ENCODE measurements at regions not wholly inside any gene's neighbourhood (a gene's known extent, or its start where the extent isn't known, plus 50 kb on each side); places are given as distances from the start of the nearest gene placed in this dataset.

GRCh38 chr2:184425083-184425482, 173.2 kb upstream of the ZNF804A start:
- intact Hi-C loops (cut with DNase I) = no loop called here
- DNase-seq (ENCODE audit: extremely low spot score in 2 of 2) = no peak
- Histone ChIP-seq H3K27me3 (no peaks in the 10 kb centered on the region), H3K4me3 (no peak overlapping the region), H3K4me1 (no peaks in the 10 kb centered on the region), H3K36me3 (no peaks in the 10 kb centered on the region), H3K27ac (no peak overlapping the region), H3K9me3 (no peaks in the 10 kb centered on the region)
- no peak for TF ChIP-seq CTCF (IDR thresholded peaks at IDR 0.05)
- TF ChIP-seq POLR2A (IDR thresholded peaks at IDR 0.05) = no peak
- no peak for TF ChIP-seq POLR2AphosphoS5 (IDR thresholded peaks at IDR 0.05; ENCODE audit: insufficient read depth in 1 of 2, low read depth in 1 of 2)

- intact Hi-C loops (cut with DNase I) = no loop called here
- DNase-seq (ENCODE audit: extremely low spot score in 2 of 2) = no peak
- Histone ChIP-seq H3K9me3 (no peaks in the 10 kb centered on the region), H3K36me3 (no peaks in the 10 kb centered on the region), H3K4me3 (no peak overlapping the region), H3K27ac (no peak overlapping the region), H3K27me3 (no peaks in the 10 kb centered on the region), H3K4me1 (no peaks in the 10 kb centered on the region)
- TF ChIP-seq POLR2AphosphoS5 (IDR thresholded peaks at IDR 0.05; ENCODE audit: insufficient read depth in 1 of 2, low read depth in 1 of 2) = no peak
- TF ChIP-seq POLR2A (IDR thresholded peaks at IDR 0.05) = no peak
- no peak for TF ChIP-seq CTCF (IDR thresholded peaks at IDR 0.05)
These were observed 154.1 kb upstream of the ZNF804A start for GRCh38 chr2:184444217-184444616.

GRCh38 chr2:184444623-184445223, 153.6 kb upstream of the ZNF804A start:
- H3K27ac ChIP-seq = no peak overlapping the region
- no peaks in the 10 kb centered on the region for H3K36me3 ChIP-seq

GRCh38 chr2:184449760-184450159, 148.6 kb upstream of the ZNF804A start:
- no peak for TF ChIP-seq CTCF (IDR thresholded peaks at IDR 0.05)
- no peak for TF ChIP-seq POLR2AphosphoS5 (IDR thresholded peaks at IDR 0.05; ENCODE audit: insufficient read depth in 1 of 2, low read depth in 1 of 2)
- no peak for TF ChIP-seq POLR2A (IDR thresholded peaks at IDR 0.05)
- Histone ChIP-seq H3K27ac (no peak overlapping the region), H3K4me3 (no peak overlapping the region), H3K36me3 (no peaks in the 10 kb centered on the region), H3K27me3 (no peaks in the 10 kb centered on the region), H3K9me3 (no peaks in the 10 kb centered on the region), H3K4me1 (no peaks in the 10 kb centered on the region)
- intact Hi-C loops (cut with DNase I) = no loop called here
- DNase-seq (ENCODE audit: extremely low spot score in 2 of 2) = no peak

More at GRCh38 chr2:184444623-184445223, 153.6 kb upstream of the ZNF804A start:
- Histone ChIP-seq H3K4me1 (no peaks in the 10 kb centered on the region), H3K4me3 (no peak overlapping the region), H3K9me3 (no peaks in the 10 kb centered on the region), H3K27me3 (no peaks in the 10 kb centered on the region)
- no peak for DNase-seq (ENCODE audit: extremely low spot score in 2 of 2)
- intact Hi-C loops (cut with DNase I) = no loop called here
- no peak for TF ChIP-seq POLR2A (IDR thresholded peaks at IDR 0.05)
- no peak for TF ChIP-seq CTCF (IDR thresholded peaks at IDR 0.05)
- no peak for TF ChIP-seq POLR2AphosphoS5 (IDR thresholded peaks at IDR 0.05; ENCODE audit: insufficient read depth in 1 of 2, low read depth in 1 of 2)

- Histone ChIP-seq H3K27me3 (no peaks in the 10 kb centered on the region), H3K27ac (no peak overlapping the region), H3K36me3 (no peaks in the 10 kb centered on the region), H3K9me3 (no peaks in the 10 kb centered on the region), H3K4me1 (no peaks in the 10 kb centered on the region), H3K4me3 (no peak overlapping the region)
- TF ChIP-seq CTCF (IDR thresholded peaks at IDR 0.05) (no peak), POLR2A (IDR thresholded peaks at IDR 0.05) (no peak), POLR2AphosphoS5 (IDR thresholded peaks at IDR 0.05; ENCODE audit: insufficient read depth in 1 of 2, low read depth in 1 of 2) (no peak)
- intact Hi-C loops (cut with DNase I) = no loop called here
- DNase-seq (ENCODE audit: extremely low spot score in 2 of 2) = no peak
These were observed 145.4 kb upstream of the ZNF804A start for GRCh38 chr2:184452907-184453306.

All from vagina (tissue), 2 donors.